Hippocampal formation (tissue), 2 donors: ENCODE measurements at regions not wholly inside any gene's neighbourhood (a gene's known extent, or its start where the extent isn't known, plus 50 kb on each side); places are given as distances from the start of the nearest gene placed in this dataset.
"Not testable (repeated sequence)": the region's sequence is repeated elsewhere in the genome, so short reads cannot be mapped to it uniquely, and the experiment has no call there.

Experiments
- DNase-seq, 2 donors: peaks; one replicate each; lab custom pipeline; 2025; lab: John Stamatoyannopoulos, UW

GRCh38 chr1:73218995-73219546, 936.7 kb upstream of the NEGR1 start:
- DNase-seq = no peak

- DNase-seq = no peak
Observed at GRCh38 chr1:73205294-73205973, 923.1 kb upstream of the NEGR1 start.

GRCh38 chr1:73197972-73198371, 915.6 kb upstream of the NEGR1 start:
- no peak for DNase-seq

DNA sequence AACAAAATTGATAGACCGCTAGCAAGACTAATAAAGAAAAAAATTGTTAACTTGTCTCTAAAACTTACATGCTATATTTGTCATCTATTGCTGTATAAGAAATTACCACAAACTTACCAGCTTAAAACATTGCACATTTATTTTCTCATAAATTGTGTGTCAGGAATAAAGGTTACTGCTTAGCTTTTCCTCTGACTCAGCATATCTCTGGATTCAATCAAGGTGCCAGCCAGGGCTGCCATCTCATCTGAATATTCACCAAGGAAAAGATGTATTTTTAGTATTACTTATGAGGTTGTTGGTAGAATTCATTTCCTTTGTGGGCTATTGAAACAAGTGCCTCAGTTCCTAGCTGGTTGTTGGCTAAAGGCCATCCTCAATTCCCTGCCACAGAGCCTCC, 912.6 kb upstream of the NEGR1 start:
- no peak for DNase-seq

GRCh38 chr1:73183581-73183980, 901.2 kb upstream of the NEGR1 start:
- DNase-seq = not testable (repeated sequence)

GRCh38 chr1:73181190-73181540, 898.8 kb upstream of the NEGR1 start:
- DNase-seq = no peak

GRCh38 chr1:73180397-73181189, 898.3 kb upstream of the NEGR1 start:
- no peak for DNase-seq

GRCh38 chr1:73176902-73177301, 894.6 kb upstream of the NEGR1 start:
- no peak for DNase-seq

- no peak for DNase-seq
Observed at GRCh38 chr1:73167009-73167657, 884.8 kb upstream of the NEGR1 start.

GRCh38 chr1:73162564-73162963, 880.2 kb upstream of the NEGR1 start:
- no peak for DNase-seq

DNA sequence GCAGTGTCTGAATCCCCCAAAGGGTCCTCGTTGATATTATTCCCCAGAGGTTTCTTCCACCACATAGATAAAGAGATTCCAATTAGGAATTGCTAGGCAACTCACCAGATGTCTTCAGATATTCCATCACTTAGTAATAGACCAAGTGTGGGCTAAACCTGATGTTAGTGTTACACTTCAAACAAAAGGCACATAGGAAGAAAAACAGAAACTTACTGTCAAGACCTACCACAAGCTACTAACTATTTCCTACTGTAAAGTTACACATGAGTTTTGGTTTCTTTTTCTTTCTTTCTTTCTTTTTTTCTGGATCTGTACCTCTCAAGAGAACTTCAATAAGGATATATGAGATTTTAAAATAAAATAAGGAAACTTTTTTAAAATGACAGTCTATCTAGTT, 879.1 kb upstream of the NEGR1 start:
- no peak for DNase-seq

- no peak for DNase-seq
Observed at GRCh38 chr1:73160759-73161158, 878.4 kb upstream of the NEGR1 start.

DNA sequence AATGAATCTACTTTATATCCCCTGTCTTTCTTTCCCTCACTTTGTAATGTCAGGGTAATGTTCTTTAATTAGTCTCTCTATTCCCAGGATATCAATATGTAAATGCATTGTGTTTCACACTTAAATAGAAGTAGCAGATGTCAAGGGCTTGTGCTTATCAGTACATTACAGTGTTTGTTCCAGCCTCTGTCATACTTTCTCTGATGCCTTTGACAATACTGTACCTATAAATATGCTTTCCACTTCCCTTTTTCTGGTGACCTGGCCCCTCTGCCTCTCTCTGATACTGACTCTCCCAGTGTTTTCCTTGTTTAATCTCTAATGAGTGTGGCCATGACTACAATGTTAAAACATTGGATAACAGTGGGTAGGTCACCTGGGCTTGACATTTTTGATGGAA, 862.0 kb upstream of the NEGR1 start:
- no peak for DNase-seq

GRCh38 chr1:73136975-73137374, 854.6 kb upstream of the NEGR1 start:
- no peak for DNase-seq

GRCh38 chr1:73106931-73107330, 824.6 kb upstream of the NEGR1 start:
- no peak for DNase-seq

- no peak for DNase-seq
Observed at GRCh38 chr1:73105755-73106154, 823.4 kb upstream of the NEGR1 start.

GRCh38 chr1:73104749-73105148, 822.4 kb upstream of the NEGR1 start:
- no peak for DNase-seq

DNA sequence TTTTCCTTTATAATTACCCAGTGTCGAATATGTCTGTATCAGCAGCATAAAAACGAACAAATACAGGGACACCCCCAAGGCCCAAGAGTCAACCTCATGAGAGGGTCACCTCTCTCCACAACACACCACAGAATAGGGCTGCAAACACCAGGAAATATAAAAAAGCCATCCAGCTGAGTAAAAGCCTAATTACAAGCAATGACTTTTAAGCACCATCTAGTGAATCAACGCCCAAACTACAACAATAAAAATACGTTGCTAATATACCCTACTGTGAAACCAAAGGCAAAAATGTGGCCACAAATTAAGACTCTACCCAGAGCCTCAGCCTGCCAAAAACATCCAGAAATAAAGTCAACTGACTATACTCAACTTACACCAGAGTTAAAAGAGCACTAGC, 817.9 kb upstream of the NEGR1 start:
- no peak for DNase-seq

- DNase-seq = no peak
Observed at GRCh38 chr1:73097917-73098316, 815.6 kb upstream of the NEGR1 start.

DNA sequence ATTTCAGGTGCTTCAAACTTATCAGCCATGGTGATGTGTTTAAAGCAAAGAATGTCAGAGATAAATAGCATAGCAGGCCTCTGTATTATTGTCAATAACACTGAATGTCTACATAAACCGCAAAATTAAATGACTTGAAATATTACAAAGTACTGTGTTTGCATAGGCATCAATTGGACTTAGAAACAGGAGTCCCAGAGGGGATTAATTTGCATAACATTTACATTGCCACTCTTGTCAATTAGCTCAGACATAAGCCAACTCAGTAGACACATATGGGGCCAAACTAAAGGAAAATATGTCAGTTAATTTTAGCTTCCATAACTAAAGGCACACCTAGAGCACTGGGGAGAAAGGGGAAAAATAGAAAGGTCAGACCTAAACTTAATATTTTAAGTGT, 814.5 kb upstream of the NEGR1 start:
- no peak for DNase-seq

DNA sequence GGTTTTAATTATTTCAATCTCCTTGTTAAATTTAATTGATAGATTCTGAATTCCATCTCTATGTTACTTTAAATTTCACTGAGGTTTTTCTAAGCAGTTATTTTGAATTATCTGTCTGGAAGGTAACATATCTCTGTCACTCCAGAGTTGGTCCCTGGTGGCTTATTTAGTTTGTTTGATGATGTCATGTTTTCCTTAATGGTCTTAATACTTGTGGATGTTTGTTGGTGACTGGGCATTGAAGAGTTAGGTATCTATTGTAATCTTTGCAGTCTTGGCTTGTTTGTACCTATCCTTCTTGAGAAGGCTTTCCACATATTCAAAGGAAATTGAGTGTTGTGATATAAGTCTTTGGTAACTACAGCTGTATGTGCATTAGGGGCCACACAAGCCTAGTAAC, 810.0 kb upstream of the NEGR1 start:
- DNase-seq = no peak

- no peak for DNase-seq
Observed at GRCh38 chr1:73066866-73067265, 784.5 kb upstream of the NEGR1 start.
